ENCODE measurements at regions not wholly inside any gene's neighbourhood (a gene's known extent, or its start where the extent isn't known, plus 50 kb on each side); places are given as distances from the start of the nearest gene placed in this dataset.

- H3K4me3 Mint-ChIP-seq: no peak overlapping the region
- no peak overlapping the region for H3K27ac Mint-ChIP-seq
- H3K4me1 Mint-ChIP-seq: no peaks in the 10 kb centered on the region
- ATAC-seq (replicated peaks): no peak
- no peaks in the 10 kb centered on the region for H3K9me3 Mint-ChIP-seq
- DNase-seq: no peak
- no peaks in the 10 kb centered on the region for H3K36me3 Mint-ChIP-seq
- H3K27me3 Mint-ChIP-seq: no peaks in the 10 kb centered on the region
Measured at GRCh38 chr20:60306105-60306504, 347.9 kb downstream of the CDH26 start.

GRCh38 chr20:60306551-60306950, 348.3 kb downstream of the CDH26 start:
- Mint-ChIP-seq H3K27me3 (no peaks in the 10 kb centered on the region), H3K27ac (no peak overlapping the region), H3K9me3 (no peaks in the 10 kb centered on the region), H3K4me3 (no peak overlapping the region), H3K36me3 (no peaks in the 10 kb centered on the region), H3K4me1 (no peaks in the 10 kb centered on the region)
- DNase-seq: no peak
- ATAC-seq (replicated peaks): no peak

- DNase-seq (no peak), ATAC-seq (replicated peaks) (no peak)
- no peak overlapping the region for H3K27ac Mint-ChIP-seq
- no peak overlapping the region for H3K4me3 Mint-ChIP-seq
- no peaks in the 10 kb centered on the region for H3K27me3 Mint-ChIP-seq
- H3K36me3 Mint-ChIP-seq: peaks cover 0 to 2% of the 10 kb centered on the region in 2 donors
- peaks cover 7 to 9% of the 10 kb centered on the region in 2 donors for H3K9me3 Mint-ChIP-seq
- no peaks in the 10 kb centered on the region for H3K4me1 Mint-ChIP-seq
Measured at GRCh38 chr20:60310560-60311349, 352.5 kb downstream of the CDH26 start.

- Mint-ChIP-seq H3K27me3 (no peaks in the 10 kb centered on the region), H3K4me1 (no peaks in the 10 kb centered on the region), H3K9me3 (peaks cover 7 to 9% of the 10 kb centered on the region in 2 donors), H3K4me3 (no peak overlapping the region), H3K27ac (no peak overlapping the region), H3K36me3 (peaks cover 0 to 2% of the 10 kb centered on the region in 2 donors)
- no peak for DNase-seq
- no peak for ATAC-seq (replicated peaks)
Measured at GRCh38 chr20:60313191-60313590, 355.0 kb downstream of the CDH26 start.

- no peak overlapping the region for H3K27ac Mint-ChIP-seq
- no peaks in the 10 kb centered on the region for H3K27me3 Mint-ChIP-seq
- DNase-seq (no peak), ATAC-seq (replicated peaks) (no peak)
- no peaks in the 10 kb centered on the region for H3K4me1 Mint-ChIP-seq
- H3K36me3 Mint-ChIP-seq: peaks cover 0 to 2% of the 10 kb centered on the region in 2 donors
- peaks cover 7 to 9% of the 10 kb centered on the region in 2 donors for H3K9me3 Mint-ChIP-seq
- no peak overlapping the region for H3K4me3 Mint-ChIP-seq
Measured at GRCh38 chr20:60313614-60314013, 355.4 kb downstream of the CDH26 start.

GRCh38 chr20:60314727-60315126, 356.5 kb downstream of the CDH26 start:
- peaks cover 7 to 9% of the 10 kb centered on the region in 2 donors for H3K9me3 Mint-ChIP-seq
- ATAC-seq (replicated peaks): no peak
- no peaks in the 10 kb centered on the region for H3K4me1 Mint-ChIP-seq

DNA sequence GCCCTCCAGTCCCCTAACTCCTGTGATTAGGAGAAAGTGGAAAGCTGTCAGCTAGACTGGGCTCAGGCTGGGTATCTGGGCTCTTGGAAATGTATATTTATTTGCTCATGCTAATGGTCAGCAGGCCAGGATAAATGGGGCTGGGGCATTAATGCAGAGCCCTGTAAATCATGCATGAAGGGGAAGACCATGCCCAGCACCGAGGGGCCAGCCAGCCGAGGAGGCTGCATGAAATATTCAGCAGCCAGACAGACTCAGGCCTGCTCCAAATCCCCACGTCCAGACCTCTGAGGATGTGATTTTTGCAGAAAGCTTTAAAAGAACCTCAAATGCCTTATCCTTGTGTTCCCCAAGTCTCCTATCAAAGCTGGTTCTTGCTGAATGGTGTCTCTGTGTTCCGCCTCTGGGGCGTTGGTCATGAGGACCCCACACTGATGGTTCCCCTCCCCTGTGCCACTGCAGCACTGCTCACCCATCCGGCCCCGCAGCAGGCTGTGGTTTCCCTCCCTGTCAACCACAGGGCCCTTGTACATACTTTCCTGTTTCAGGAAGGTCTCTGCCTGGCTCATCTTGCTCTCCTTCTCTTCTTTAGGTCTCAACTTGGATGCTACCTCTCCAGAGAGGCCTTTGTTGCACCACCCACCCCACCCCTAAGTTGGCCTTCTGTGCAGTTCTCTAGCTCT, 358.4 kb downstream of the CDH26 start:
- ATAC-seq (replicated peaks) (no peak), DNase-seq (no peak)
- no peaks in the 10 kb centered on the region for H3K4me1 Mint-ChIP-seq
- no peak overlapping the region for H3K4me3 Mint-ChIP-seq
- no peaks in the 10 kb centered on the region for H3K27me3 Mint-ChIP-seq
- peaks cover 0 to 2% of the 10 kb centered on the region in 2 donors for H3K36me3 Mint-ChIP-seq
- no peak overlapping the region for H3K27ac Mint-ChIP-seq
- H3K9me3 Mint-ChIP-seq: peaks cover 7 to 9% of the 10 kb centered on the region in 2 donors

More at GRCh38 chr20:60314727-60315126, 356.5 kb downstream of the CDH26 start:
- peaks cover 0 to 2% of the 10 kb centered on the region in 2 donors for H3K36me3 Mint-ChIP-seq
- H3K27me3 Mint-ChIP-seq: no peaks in the 10 kb centered on the region
- H3K27ac Mint-ChIP-seq: no peak overlapping the region
- H3K4me3 Mint-ChIP-seq: no peak overlapping the region
- no peak for DNase-seq

DNA sequence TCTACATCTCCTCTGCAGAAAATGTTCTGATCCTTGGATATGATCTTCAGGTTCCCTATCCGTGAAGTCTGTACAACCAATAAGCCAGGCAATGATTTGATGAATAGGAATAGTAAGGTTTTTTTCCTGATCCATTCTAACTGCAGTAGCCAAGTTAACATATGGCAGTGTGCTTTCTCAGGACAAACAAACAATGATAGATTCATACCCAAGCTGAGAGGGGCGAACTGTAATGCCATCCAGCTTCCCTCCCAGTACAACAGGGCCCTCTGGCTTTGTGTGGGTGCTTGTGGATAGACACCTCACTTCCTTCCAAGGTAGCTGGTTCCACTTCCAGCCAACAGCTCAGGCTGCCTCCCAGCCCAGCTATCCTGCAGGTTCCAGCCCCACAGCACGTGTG, 359.2 kb downstream of the CDH26 start:
- Mint-ChIP-seq H3K27me3 (no peaks in the 10 kb centered on the region), H3K36me3 (peaks cover 0 to 2% of the 10 kb centered on the region in 2 donors), H3K9me3 (peaks cover 7 to 9% of the 10 kb centered on the region in 2 donors), H3K4me3 (no peak overlapping the region), H3K27ac (no peak overlapping the region), H3K4me1 (no peaks in the 10 kb centered on the region)
- ATAC-seq (replicated peaks) (no peak), DNase-seq (no peak)

GRCh38 chr20:60321601-60322000, 363.4 kb downstream of the CDH26 start:
- H3K27me3 Mint-ChIP-seq: no peaks in the 10 kb centered on the region
- H3K9me3 Mint-ChIP-seq: no peaks in the 10 kb centered on the region
- ATAC-seq (replicated peaks) (no peak), DNase-seq (no peak)
- no peak overlapping the region for H3K27ac Mint-ChIP-seq
- H3K4me3 Mint-ChIP-seq: no peak overlapping the region
- H3K36me3 Mint-ChIP-seq: no peaks in the 10 kb centered on the region
- H3K4me1 Mint-ChIP-seq: no peaks in the 10 kb centered on the region

DNA sequence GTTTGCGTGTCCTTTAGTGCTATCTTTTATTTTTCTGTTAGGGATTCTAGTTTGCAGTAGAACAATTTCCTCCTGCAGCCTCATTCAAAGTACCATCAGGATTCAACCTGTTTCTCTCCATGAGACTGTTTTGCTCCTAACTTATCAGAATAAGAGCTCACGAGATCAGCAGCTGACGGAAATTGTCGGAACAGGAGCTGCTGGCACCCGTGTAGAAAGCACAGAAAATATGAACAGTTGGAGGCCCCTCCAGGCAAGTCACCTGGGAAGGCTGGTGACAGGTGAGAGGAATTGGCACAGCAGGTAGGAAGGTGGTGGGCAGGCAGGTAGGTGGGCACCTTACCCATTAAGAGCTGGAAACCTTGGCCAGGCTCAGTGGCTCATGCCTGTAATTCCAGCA, 368.6 kb downstream of the CDH26 start:
- H3K9me3 Mint-ChIP-seq: no peaks in the 10 kb centered on the region
- ATAC-seq (replicated peaks): no peak
- H3K27me3 Mint-ChIP-seq: no peaks in the 10 kb centered on the region
- H3K4me3 Mint-ChIP-seq: no peak overlapping the region
- no peak overlapping the region for H3K27ac Mint-ChIP-seq
- no peaks in the 10 kb centered on the region for H3K36me3 Mint-ChIP-seq
- no peaks in the 10 kb centered on the region for H3K4me1 Mint-ChIP-seq
- DNase-seq: no peak

DNA sequence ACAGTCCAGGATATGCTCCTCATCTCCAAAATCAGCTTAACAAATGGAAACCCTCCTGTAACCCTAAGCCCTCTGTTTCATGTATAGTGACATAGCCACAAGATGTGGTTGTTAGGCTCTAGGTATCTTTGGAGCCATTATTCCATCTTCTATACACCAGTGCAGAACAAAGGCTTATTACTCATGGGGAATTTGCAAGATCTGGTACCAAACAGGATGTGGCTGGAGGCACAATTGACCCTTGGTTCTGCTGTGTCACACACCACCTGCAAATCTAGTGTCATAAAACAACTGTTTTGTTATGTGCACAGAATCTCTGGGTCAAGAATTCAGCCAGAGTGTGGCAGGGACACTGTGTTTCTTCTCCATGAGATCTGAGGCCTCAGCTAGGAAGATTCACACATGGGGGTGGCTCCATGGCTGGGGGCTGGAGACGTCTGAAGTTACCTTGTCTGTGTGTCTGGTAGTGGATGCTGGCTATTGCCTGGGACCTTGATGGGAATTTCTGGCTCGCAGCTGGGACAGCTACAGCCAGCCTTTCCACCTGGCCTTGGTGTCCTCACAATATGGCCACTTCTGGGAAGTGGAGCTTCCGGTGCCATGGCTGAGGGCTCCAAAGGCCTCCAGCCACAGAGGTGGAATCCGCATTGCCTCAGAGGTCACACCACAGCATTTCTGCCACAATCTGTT, 369.9 kb downstream of the CDH26 start:
- no peaks in the 10 kb centered on the region for H3K4me1 Mint-ChIP-seq
- ATAC-seq (replicated peaks) (no peak), DNase-seq (no peak)
- no peaks in the 10 kb centered on the region for H3K27me3 Mint-ChIP-seq
- no peaks in the 10 kb centered on the region for H3K9me3 Mint-ChIP-seq
- no peak overlapping the region for H3K27ac Mint-ChIP-seq
- no peaks in the 10 kb centered on the region for H3K36me3 Mint-ChIP-seq
- no peak overlapping the region for H3K4me3 Mint-ChIP-seq

- Mint-ChIP-seq H3K27ac (no peak overlapping the region), H3K27me3 (no peaks in the 10 kb centered on the region), H3K4me1 (no peaks in the 10 kb centered on the region), H3K9me3 (no peaks in the 10 kb centered on the region), H3K36me3 (no peaks in the 10 kb centered on the region), H3K4me3 (no peak overlapping the region)
- ATAC-seq (replicated peaks) (no peak), DNase-seq (no peak)
Measured at GRCh38 chr20:60330461-60330860, 372.2 kb downstream of the CDH26 start.

DNA sequence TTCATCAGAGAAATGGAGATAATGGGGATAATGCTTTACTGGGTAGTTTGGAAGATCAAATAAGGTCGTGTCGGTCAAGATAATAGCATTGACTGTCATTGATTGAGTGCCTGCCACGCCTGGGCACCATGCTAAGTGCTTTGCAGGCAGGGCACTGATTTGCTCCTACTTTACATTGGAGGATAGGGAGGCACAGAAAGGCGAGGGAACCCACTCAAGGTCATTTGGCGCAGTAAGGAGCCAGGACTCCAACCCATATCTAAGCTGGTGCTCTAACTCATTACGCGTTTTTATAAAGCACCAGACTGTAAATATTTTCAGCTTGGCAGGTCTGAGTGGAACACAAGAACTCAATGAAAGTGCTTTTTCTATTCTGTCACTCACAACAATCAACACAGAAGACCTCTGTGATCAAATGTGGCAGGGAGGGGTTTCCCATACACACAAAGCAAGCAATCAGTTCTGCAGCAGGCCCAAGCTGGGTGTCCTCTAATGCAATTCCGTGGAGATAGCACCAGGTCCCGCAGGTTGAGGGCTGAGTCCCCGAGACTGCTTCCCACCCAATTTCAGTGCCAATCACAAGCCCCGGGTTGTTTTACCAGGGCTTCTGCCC, 373.6 kb downstream of the CDH26 start:
- no peak for ATAC-seq (replicated peaks)
- Mint-ChIP-seq H3K27ac (no peak overlapping the region), H3K4me3 (no peak overlapping the region), H3K27me3 (no peaks in the 10 kb centered on the region), H3K4me1 (no peaks in the 10 kb centered on the region), H3K36me3 (no peaks in the 10 kb centered on the region), H3K9me3 (no peaks in the 10 kb centered on the region)
- DNase-seq: no peak

- Mint-ChIP-seq H3K36me3 (no peaks in the 10 kb centered on the region), H3K4me1 (no peaks in the 10 kb centered on the region), H3K27me3 (no peaks in the 10 kb centered on the region), H3K9me3 (no peaks in the 10 kb centered on the region), H3K27ac (no peak overlapping the region), H3K4me3 (no peak overlapping the region)
- DNase-seq: no peak
- no peak for ATAC-seq (replicated peaks)
Measured at GRCh38 chr20:60332523-60332922, 374.3 kb downstream of the CDH26 start.

Data from stimulated activated naive B cell treated with anti-CD40 and anti-IgM and Interleukin-4, amounts not matched to agents 10 μg/mL and 1 μg/mL and 100 μg/mL, for 72 hours (primary cell).